HepG2 (cell line): ENCODE measurements at regions not wholly inside any gene's neighbourhood (a gene's known extent, or its start where the extent isn't known, plus 50 kb on each side); places are given as distances from the start of the nearest gene placed in this dataset.

Experiments
- ATAC-seq: fragments of 200-7000 bp; cut with Tn5 transposase; 3 replicates; pipeline ENCODE4 v1.9.1; 2020; ENCODE audit warnings: mild to moderate bottlenecking, moderate library complexity
- BruUV-seq: library from RNA; stranded (reverse); fragments of 400-500 nt; replicated peaks from 2 replicates; lab custom pipeline; 2021; lab: Mats Ljungman, UMichigan
- CTCF ChIA-PET: fragments of 300-600 bp; formaldehyde crosslinking; extraction: SDS; loops from one replicate; lab custom pipeline; 2021; ENCODE audit warnings: low total read pairs, inconsistent platforms, low intra/inter-chr PET ratio; lab: Yijun Ruan, JAX
- POLR2A ChIA-PET: fragments of 350-600 bp; sonication (Branson Sonifier 250); formaldehyde crosslinking; loops from one replicate; lab custom pipeline; 2020; ENCODE audit warnings: antibody characterized with exemption, inconsistent platforms; lab: Yijun Ruan, JAX
- DNase-seq: peaks from one replicate; pipeline ENCODE4 v3.0.0-alpha.2; 2015; ENCODE audit warnings: low spot score
- FAIRE-seq: peaks from 3 replicates; lab custom pipeline; 2011; peaks lifted over from hg19 to GRCh38; lab: Jason Lieb, UNC
- H2AFZ ChIP-seq: one replicate; pipeline ENCODE4 v1.6.1; 2011; ENCODE audit warnings: low read length, inconsistent platforms
- H3K27ac ChIP-seq: fragments of 300-600 bp; 3 replicates; pipeline ENCODE4 v1.8.0; 2011; ENCODE audit warnings: mixed run types, mild to moderate bottlenecking, mixed read lengths, low read length, inconsistent platforms; ENCODE audit not compliant: insufficient read depth; ENCODE audit errors: extremely low read length
- H3K27me3 ChIP-seq, 2 experiments: fragments of 200-600 bp in 1 of 2; 2 replicates in 1 of 2; 3 replicates in 1 of 2; pipeline versions ENCODE4 v1.6.0 to v1.8.0; 2011; ENCODE audit warnings: low read length in 2 of 2, mild to moderate bottlenecking in 2 of 2, moderate library complexity in 2 of 2, inconsistent platforms in 1 of 2; ENCODE audit not compliant: insufficient read depth in 2 of 2, control insufficient read depth in 1 of 2
- H3K36me3 ChIP-seq, 2 experiments: fragments of 200-600 bp in 1 of 2; replicated peaks in 1 of 2; 2 replicates in 1 of 2; 3 replicates in 1 of 2; pipeline versions ENCODE4 v1.5.1 to v1.8.0; 2011; ENCODE audit warnings: low read length in 2 of 2, inconsistent platforms in 1 of 2; ENCODE audit not compliant: insufficient read depth in 2 of 2, control insufficient read depth in 1 of 2
- H3K4me1 ChIP-seq: 2 replicates; pipeline ENCODE4 v1.5.1; 2012; ENCODE audit warnings: low read length, inconsistent platforms; ENCODE audit not compliant: insufficient read depth
- H3K4me2 ChIP-seq: 2 replicates; pipeline ENCODE4 v1.6.0; 2011; ENCODE audit warnings: low read depth, low read length, inconsistent platforms
- H3K4me3 ChIP-seq, 3 experiments: fragments of 200-600 bp in 1 of 3; sonication (generic), shearing (Covaris generic) in 1 of 3; replicated peaks in 1 of 3; 2 replicates each; pipeline ENCODE4 v1.5.1; 2011 to 2016; ENCODE audit warnings: low read length in 3 of 3, inconsistent platforms in 2 of 3, low read depth in 2 of 3, mild to moderate bottlenecking in 2 of 3, control low read depth in 1 of 3, mixed read lengths in 1 of 3; ENCODE audit not compliant: insufficient read depth in 1 of 3
- H3K79me2 ChIP-seq: one replicate; pipeline ENCODE4 v1.6.1; 2011; ENCODE audit warnings: low read length, inconsistent platforms; ENCODE audit not compliant: insufficient read depth
- H3K9ac ChIP-seq: 2 replicates; pipeline ENCODE4 v1.6.0; 2011; ENCODE audit warnings: mild to moderate bottlenecking, low read depth, low read length, inconsistent platforms; ENCODE audit not compliant: insufficient read depth
- H3K9me3 ChIP-seq: 2 replicates; pipeline ENCODE4 v1.5.1; 2012; ENCODE audit warnings: mild to moderate bottlenecking, low read length
- H4K20me1 ChIP-seq: 2 replicates; pipeline ENCODE4 v1.6.0; 2011; ENCODE audit warnings: inconsistent platforms, mild to moderate bottlenecking, low read length, moderate library complexity; ENCODE audit not compliant: insufficient read depth
- ATF1 ChIP-seq: IDR thresholded peaks from 2 replicates; pipeline ENCODE4 v1.6.1; 2016; ENCODE audit warnings: mild to moderate bottlenecking, control low read depth
- DNMT1 ChIP-seq: sonication (generic); formaldehyde crosslinking; IDR thresholded peaks from 2 replicates; pipeline ENCODE4 v1.5.1; 2020; ENCODE audit warnings: mild to moderate bottlenecking, missing genetic modification reagents
- EZH2 ChIP-seq: conservative IDR thresholded peaks from 2 replicates; pipeline ENCODE4 v1.6.1; 2012; ENCODE audit warnings: mild to moderate bottlenecking, low read depth, low read length, moderate library complexity
- HINFP ChIP-seq: sonication (generic); formaldehyde crosslinking; IDR thresholded peaks from 2 replicates; pipeline ENCODE4 v1.4.0; 2020; ENCODE audit warnings: low read depth, mild to moderate bottlenecking, missing genetic modification reagents
- HOXA3 ChIP-seq: sonication (generic); formaldehyde crosslinking; IDR thresholded peaks from 2 replicates; pipeline ENCODE4 v1.5.0; 2020; ENCODE audit warnings: missing genetic modification reagents
- IKZF1 ChIP-seq: fragments of 450-650 bp; IDR thresholded peaks from 2 replicates; pipeline ENCODE4 v1.7.1; 2016
- MAFG ChIP-seq: sonication (generic); formaldehyde crosslinking; IDR thresholded peaks from 2 replicates; pipeline ENCODE4 v1.5.1; 2020; ENCODE audit warnings: mild to moderate bottlenecking, missing genetic modification reagents
- MIXL1 ChIP-seq: IDR thresholded peaks from 2 replicates; pipeline ENCODE4 v1.6.1; 2016
- PCBP2 ChIP-seq: fragments of 200-400 bp; formaldehyde crosslinking; optimal IDR thresholded peaks from 2 replicates; pipeline ENCODE3; 2018; ENCODE audit warnings: low read length, low read depth; ENCODE audit not compliant: poor library complexity, severe bottlenecking
- SMARCC2 ChIP-seq: fragments of 450-650 bp; IDR thresholded peaks from 2 replicates; pipeline ENCODE4 v1.6.1; 2017; ENCODE audit warnings: antibody characterized with exemption, mild to moderate bottlenecking
- USF2 ChIP-seq, 2 experiments: sonication (generic) in 1 of 2; formaldehyde crosslinking in 1 of 2; IDR thresholded peaks; 2 replicates each; pipeline versions ENCODE4 v1.5.1 to v1.6.1; 2011 to 2020; ENCODE audit warnings: borderline replicate concordance in 1 of 2, low read depth in 1 of 2, low read length in 1 of 2, mild to moderate bottlenecking in 1 of 2, missing genetic modification reagents in 1 of 2, moderate library complexity in 1 of 2
- ZNF205 ChIP-seq: IDR thresholded peaks from 2 replicates; pipeline ENCODE4 v1.6.1; 2018; ENCODE audit warnings: missing biosample characterization, missing genetic modification reagents
- ZNF761 ChIP-seq: sonication (generic); formaldehyde crosslinking; conservative IDR thresholded peaks from 2 replicates; pipeline ENCODE4 v1.4.0; 2020; ENCODE audit warnings: mild to moderate bottlenecking, missing genetic modification reagents
- ZNF83 ChIP-seq: sonication (generic); formaldehyde crosslinking; IDR thresholded peaks from 2 replicates; pipeline ENCODE4 v1.4.0; 2020; ENCODE audit warnings: missing genetic modification reagents, mild to moderate bottlenecking, borderline replicate concordance
- ZSCAN21 ChIP-seq: sonication (generic); formaldehyde crosslinking; IDR thresholded peaks from 2 replicates; pipeline ENCODE4 v1.8.0; 2022; ENCODE audit warnings: mild to moderate bottlenecking, missing genetic modification reagents, moderate library complexity, borderline replicate concordance
- WGBS: methylation state at CpG from one replicate; pipeline ENCODE4 v1.1.6; 2017; ENCODE audit warnings: low lambda C conversion rate; 5-methylcytosine and 5-hydroxymethylcytosine counted together
- in situ Hi-C: cut with HindIII; loops from 2 replicates; pipeline ENCODE4 v1.10.0; 2017; ENCODE audit warnings: low pct_unique_long_range_greater_than_20kb; ENCODE audit not compliant: extremely low pct_ligation_motif_present
- intact Hi-C: fragments of 100-400 bp; cut with micrococcal nuclease; formaldehyde crosslinking; loops from one replicate; pipeline ENCODE4 v1.10.0; 2022; ENCODE audit not compliant: unreplicated experiment

- H3K27me3 ChIP-seq, result no peaks in the 10 kb centered on the region
- H2AFZ ChIP-seq, result no peak overlapping the region
- no peak for DNase-seq
- no peak overlapping the region for H3K4me3 ChIP-seq
- ATAC-seq, result no peak
- TF ChIP-seq MAFG (CRISPR knock-in tag) (no peak), DNMT1 (no peak), PCBP2 (no peak), IKZF1 (no peak), ZNF761 (CRISPR knock-in tag) (no peak), ZNF205 (CRISPR knock-in tag) (no peak), HINFP (CRISPR knock-in tag) (no peak), HOXA3 (CRISPR knock-in tag) (no peak), ZSCAN21 (CRISPR knock-in tag) (no peak), ATF1 (CRISPR knock-in tag) (no peak), USF2 (IDR thresholded peaks at IDR 0.05; ENCODE audit: low read depth, low read length) (no peak), USF2 (CRISPR knock-in tag; IDR thresholded peaks at IDR 0.05; ENCODE audit: borderline replicate concordance) (no peak), EZH2 (no peak), SMARCC2 (no peak), MIXL1 (CRISPR knock-in tag) (no peak), ZNF83 (no peak)
- H3K4me1 ChIP-seq, result no peaks in the 10 kb centered on the region
- ChIA-PET CTCF (no interaction called here), POLR2A (no interaction called here)
- in situ Hi-C loops, result no loop called here
- H3K4me2 ChIP-seq, result no peak overlapping the region
- H3K9ac ChIP-seq, result no peak overlapping the region
- intact Hi-C loops, result no loop called here
- H3K79me2 ChIP-seq, result no peaks in the 10 kb centered on the region
- peaks cover 11% of the 10 kb centered on the region; the same call in 1 of the 2 replicates for H3K9me3 ChIP-seq
- FAIRE-seq, result no peak
- H4K20me1 ChIP-seq, result no peaks in the 10 kb centered on the region
- H3K27ac ChIP-seq, result no peak overlapping the region
- whole genome bisulfite sequencing, result 0% methylated on average over 1 of the region's 1 CpG
- no peaks in the 10 kb centered on the region for H3K36me3 ChIP-seq
- no TSS peak for BruUV-seq
These were observed 245.8 kb upstream of the MEOX2 start for GRCh38 chr7:15932318-15932717.
